Body of pancreas (tissue), 4 donors: ENCODE measurements at regions not wholly inside any gene's neighbourhood (a gene's known extent, or its start where the extent isn't known, plus 50 kb on each side); places are given as distances from the start of the nearest gene placed in this dataset.

Experiments used
- POLR2A ChIP-seq, 3 donors: fragments of 450-650 bp; IDR thresholded peaks; one replicate each; pipeline ENCODE4 v1.6.1; 2016; ENCODE audit warnings: antibody characterized with exemption in 3 of 3, mild to moderate bottlenecking in 2 of 3
- TF ChIP-seq, protein P1 (sequence below), 7 experiments: fragments of 450-650 bp in 4 of 7; fragments of 200-600 bp in 3 of 7; sonication (generic) in 3 of 7; IDR thresholded peaks; one replicate each; pipeline ENCODE4 v1.5.1; 2016 to 2019; ENCODE audit warnings: antibody characterized with exemption in 7 of 7

- TF ChIP-seq, protein P1, sequence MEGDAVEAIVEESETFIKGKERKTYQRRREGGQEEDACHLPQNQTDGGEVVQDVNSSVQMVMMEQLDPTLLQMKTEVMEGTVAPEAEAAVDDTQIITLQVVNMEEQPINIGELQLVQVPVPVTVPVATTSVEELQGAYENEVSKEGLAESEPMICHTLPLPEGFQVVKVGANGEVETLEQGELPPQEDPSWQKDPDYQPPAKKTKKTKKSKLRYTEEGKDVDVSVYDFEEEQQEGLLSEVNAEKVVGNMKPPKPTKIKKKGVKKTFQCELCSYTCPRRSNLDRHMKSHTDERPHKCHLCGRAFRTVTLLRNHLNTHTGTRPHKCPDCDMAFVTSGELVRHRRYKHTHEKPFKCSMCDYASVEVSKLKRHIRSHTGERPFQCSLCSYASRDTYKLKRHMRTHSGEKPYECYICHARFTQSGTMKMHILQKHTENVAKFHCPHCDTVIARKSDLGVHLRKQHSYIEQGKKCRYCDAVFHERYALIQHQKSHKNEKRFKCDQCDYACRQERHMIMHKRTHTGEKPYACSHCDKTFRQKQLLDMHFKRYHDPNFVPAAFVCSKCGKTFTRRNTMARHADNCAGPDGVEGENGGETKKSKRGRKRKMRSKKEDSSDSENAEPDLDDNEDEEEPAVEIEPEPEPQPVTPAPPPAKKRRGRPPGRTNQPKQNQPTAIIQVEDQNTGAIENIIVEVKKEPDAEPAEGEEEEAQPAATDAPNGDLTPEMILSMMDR (IDR thresholded peaks at IDR 0.05): no peak
- TF ChIP-seq POLR2A (IDR thresholded peaks at IDR 0.05): no peak
Observed at GRCh38 chr18:986051-986450, 81.4 kb downstream of the ADCYAP1 start.
